SK-N-MC (cell line): ENCODE measurements at regions not wholly inside any gene's neighbourhood (a gene's known extent, or its start where the extent isn't known, plus 50 kb on each side); places are given as distances from the start of the nearest gene placed in this dataset.

ENCODE experiments used
- EZH2 ChIP-seq: fragments of 200-600 bp; sonication (generic); IDR thresholded peaks from one replicate; pipeline ENCODE4 v1.6.1; 2017; ENCODE audit warnings: antibody characterized with exemption
- POLR2AphosphoS5 ChIP-seq: IDR thresholded peaks from 2 replicates; pipeline ENCODE4 v1.6.1; 2012; ENCODE audit warnings: mild to moderate bottlenecking, low read depth, low read length, borderline replicate concordance

GRCh38 chr3:166205158-166205557, 367.9 kb upstream of the BCHE start:
- TF ChIP-seq POLR2AphosphoS5: no peak
- TF ChIP-seq EZH2: no peak
